ENCODE measurements at regions not wholly inside any gene's neighbourhood (a gene's known extent, or its start where the extent isn't known, plus 50 kb on each side); places are given as distances from the start of the nearest gene placed in this dataset.

DNA sequence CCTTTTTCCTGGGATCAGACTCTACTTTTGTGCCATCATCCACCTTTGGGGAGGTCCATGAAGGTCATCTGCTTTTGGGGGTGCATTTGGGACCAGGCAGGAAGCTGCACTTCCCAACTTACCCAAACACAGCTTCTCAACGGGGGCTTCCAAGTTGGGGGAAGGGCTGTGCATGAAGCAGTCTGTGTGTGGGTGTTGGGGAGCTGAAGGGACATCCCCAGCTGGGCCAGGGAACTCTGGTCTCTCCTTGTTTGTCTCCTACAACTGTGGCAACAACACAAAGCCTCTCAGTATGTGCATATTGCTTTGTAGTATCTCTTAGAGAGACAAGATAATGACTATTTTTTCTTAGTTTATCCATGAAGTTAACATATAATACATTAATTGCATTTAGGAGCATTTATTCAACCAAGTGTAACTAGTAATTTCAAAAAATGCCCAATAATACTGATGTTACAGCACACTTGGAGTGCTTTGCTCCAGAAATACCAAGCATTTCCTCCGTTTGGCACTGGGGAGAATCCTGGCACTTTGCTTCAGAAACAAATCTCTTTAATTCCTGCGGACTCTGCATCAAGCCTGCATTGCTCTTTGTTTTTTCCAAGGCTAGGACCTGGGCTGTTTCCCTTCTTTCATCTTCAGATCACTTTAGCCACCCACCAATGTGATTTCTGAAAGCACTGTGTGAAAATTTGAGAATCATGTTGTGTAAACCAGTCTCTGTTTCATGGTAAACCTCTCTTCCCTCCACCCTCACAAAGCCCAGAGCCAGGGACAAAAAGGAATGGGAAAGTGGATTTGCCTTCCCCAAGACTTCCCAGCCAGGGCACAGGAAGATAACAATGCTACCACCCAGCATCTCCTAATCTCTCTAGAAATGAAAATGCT, 126.2 kb upstream of the PFN2 start:
- TF ChIP-seq EZH2 (IDR thresholded peaks at IDR 0.05; ENCODE audit: insufficient read depth, poor library complexity, severe bottlenecking) (no peak), EZH2phosphoT487 (IDR thresholded peaks at IDR 0.05; ENCODE audit: insufficient read depth, low read depth) (no peak)
